Calu3 (cell line): ENCODE measurements at regions not wholly inside any gene's neighbourhood (a gene's known extent, or its start where the extent isn't known, plus 50 kb on each side); places are given as distances from the start of the nearest gene placed in this dataset.

Experiments
- BruUV-seq: library from RNA; stranded (reverse); fragments of 400-500 nt; replicated peaks from 2 replicates; lab custom pipeline; 2021; lab: Mats Ljungman, UMichigan
- CTCF ChIA-PET: fragments of 300-600 bp; sonication (Branson Sonifier 250); formaldehyde crosslinking; loops from one replicate; lab custom pipeline; 2022; ENCODE audit warnings: antibody characterized with exemption; lab: Charles Lee
- DNase-seq: peaks from one replicate; pipeline ENCODE4 v3.0.0; 2022
- H3K27ac Mint-ChIP-seq: one replicate; pipeline ENCODE4 v1.8.0; 2022; ENCODE audit warnings: mixed read lengths; ENCODE audit not compliant: unreplicated experiment
- H3K27me3 Mint-ChIP-seq: one replicate; pipeline ENCODE4 v1.8.0; 2022; ENCODE audit warnings: mixed read lengths; ENCODE audit not compliant: unreplicated experiment
- H3K36me3 Mint-ChIP-seq: one replicate; pipeline ENCODE4 v1.8.0; 2022; ENCODE audit warnings: mild to moderate bottlenecking, moderate library complexity, mixed read lengths; ENCODE audit not compliant: insufficient read depth, unreplicated experiment
- H3K4me1 Mint-ChIP-seq: one replicate; pipeline ENCODE4 v1.8.0; 2022; ENCODE audit warnings: mild to moderate bottlenecking, low read depth, mixed read lengths; ENCODE audit not compliant: unreplicated experiment
- H3K4me3 Mint-ChIP-seq: one replicate; pipeline ENCODE4 v1.8.0; 2022; ENCODE audit warnings: mild to moderate bottlenecking, low read depth, moderate library complexity, mixed read lengths; ENCODE audit not compliant: unreplicated experiment
- H3K9me3 Mint-ChIP-seq: one replicate; pipeline ENCODE4 v1.8.0; 2022; ENCODE audit warnings: low read depth, mixed read lengths; ENCODE audit not compliant: unreplicated experiment
- CTCF ChIP-seq: fragments of 200-600 bp; IDR thresholded peaks from one replicate; pipeline ENCODE4 v1.8.0; 2022; ENCODE audit warnings: antibody characterized with exemption; ENCODE audit not compliant: unreplicated experiment
- intact Hi-C: fragments of 100-400 bp; cut with micrococcal nuclease; formaldehyde crosslinking; loops from one replicate; pipeline ENCODE4 v1.10.0; 2022; ENCODE audit not compliant: unreplicated experiment

GRCh38 chr9:84393266-84393950 is 52.9 kb upstream of the SLC28A3 start:
- BruUV-seq: no TSS peak
- Mint-ChIP-seq H3K27me3 (no peaks in the 10 kb centered on the region), H3K27ac (no peak overlapping the region), H3K36me3 (no peaks in the 10 kb centered on the region), H3K4me1 (no peaks in the 10 kb centered on the region), H3K4me3 (no peak overlapping the region), H3K9me3 (no peaks in the 10 kb centered on the region)
- no peak for TF ChIP-seq CTCF
- CTCF ChIA-PET: no interaction called here
- DNase-seq: no peak
- intact Hi-C loops: no loop called here

DNA sequence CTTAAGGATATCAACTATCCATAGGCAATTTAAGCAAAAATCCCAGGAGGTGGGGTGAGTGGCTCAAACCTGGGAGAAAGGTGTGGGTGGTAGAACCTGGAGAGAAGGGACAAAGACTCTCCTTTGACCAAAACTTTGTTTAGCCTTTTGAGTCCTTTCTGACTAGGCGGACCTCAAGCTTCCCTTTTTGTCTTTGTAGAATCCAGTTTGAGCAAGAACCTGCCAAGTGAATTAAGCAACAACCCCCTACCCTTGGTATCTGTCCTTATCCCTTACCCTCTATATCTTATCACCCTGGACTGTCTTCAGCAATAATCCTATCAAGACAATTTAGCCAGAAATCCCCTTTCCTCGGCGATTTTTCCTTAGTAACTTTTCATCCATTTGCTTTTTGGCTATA is 53.5 kb upstream of the SLC28A3 start:
- CTCF ChIA-PET: no interaction called here
- Mint-ChIP-seq H3K4me3 (no peak overlapping the region), H3K9me3 (no peaks in the 10 kb centered on the region), H3K27me3 (no peaks in the 10 kb centered on the region), H3K36me3 (no peaks in the 10 kb centered on the region), H3K4me1 (no peaks in the 10 kb centered on the region), H3K27ac (no peak overlapping the region)
- no peak for DNase-seq
- BruUV-seq: no TSS peak
- TF ChIP-seq CTCF: no peak
- intact Hi-C loops: no loop called here

- Mint-ChIP-seq H3K4me3 (no peak overlapping the region), H3K27me3 (no peaks in the 10 kb centered on the region), H3K36me3 (no peaks in the 10 kb centered on the region), H3K9me3 (no peaks in the 10 kb centered on the region), H3K4me1 (no peaks in the 10 kb centered on the region), H3K27ac (no peak overlapping the region)
- peak; percentile 67 for DNase-seq
- intact Hi-C loops: loop anchor here (2.0 to 5.0 kb wide), 4 partner anchors 270 to 1214 kb away; partner anchors contain the start of gene NTRK2
- BruUV-seq: no TSS peak
- peak; percentile 72 for TF ChIP-seq CTCF
- CTCF ChIA-PET: interaction anchor here (0.5 to 1.5 kb wide), 12 partner anchors 8 to 1213 kb away, joined by 3 to 17 read pairs (median 4); partner anchors contain the start of gene SLC28A3
These were observed 56.7 kb upstream of the SLC28A3 start for GRCh38 chr9:84397151-84397728.

- Mint-ChIP-seq H3K27me3 (no peaks in the 10 kb centered on the region), H3K9me3 (no peaks in the 10 kb centered on the region), H3K4me3 (no peak overlapping the region), H3K4me1 (no peaks in the 10 kb centered on the region), H3K36me3 (no peaks in the 10 kb centered on the region), H3K27ac (no peak overlapping the region)
- CTCF ChIA-PET: interaction anchor here (0.7 to 1.5 kb wide), 5 partner anchors 21 to 1212 kb away, joined by 3 to 17 read pairs (median 4); no protein-coding TSS in a partner anchor
- TF ChIP-seq CTCF: no peak
- no TSS peak for BruUV-seq
- DNase-seq: no peak
- intact Hi-C loops: loop anchor here (2.0 to 5.0 kb wide), 4 partner anchors 269 to 1213 kb away; partner anchors contain the start of gene NTRK2
These were observed 57.3 kb upstream of the SLC28A3 start for GRCh38 chr9:84397822-84398221.
